Keratinocyte (primary cell): ENCODE measurements at regions not wholly inside any gene's neighbourhood (a gene's known extent, or its start where the extent isn't known, plus 50 kb on each side); places are given as distances from the start of the nearest gene placed in this dataset.

Experiments
- DNase-seq: peaks from one replicate; pipeline ENCODE4 v3.0.0-alpha.2; 2011; ENCODE audit warnings: low read depth, missing footprints, low spot score
- FAIRE-seq: peaks from 2 replicates; lab custom pipeline; 2011; peaks lifted over from hg19 to GRCh38; lab: Jason Lieb, UNC
- H2AFZ ChIP-seq: 2 replicates; pipeline ENCODE4 v1.6.0; 2012; ENCODE audit warnings: low read length, control low read depth, inconsistent platforms; ENCODE audit not compliant: control insufficient read depth
- H3K27ac ChIP-seq: 2 replicates; pipeline ENCODE4 v1.5.1; 2011; ENCODE audit warnings: low read length; ENCODE audit not compliant: control insufficient read depth, insufficient read depth
- H3K27me3 ChIP-seq: 3 replicates; pipeline ENCODE4 v1.6.0; 2011; ENCODE audit warnings: low read length; ENCODE audit not compliant: control insufficient read depth, insufficient read depth; ENCODE audit errors: extremely low read depth
- H3K36me3 ChIP-seq, 2 experiments: 2 replicates in 1 of 2; 3 replicates in 1 of 2; pipeline ENCODE4 v1.5.1; 2011; ENCODE audit warnings: low read length in 2 of 2, mild to moderate bottlenecking in 1 of 2; ENCODE audit not compliant: control insufficient read depth in 2 of 2, insufficient read depth in 2 of 2; ENCODE audit errors: extremely low read depth in 1 of 2
- H3K4me1 ChIP-seq: 3 replicates; pipeline ENCODE4 v1.5.1; 2011; ENCODE audit warnings: low read length; ENCODE audit not compliant: control insufficient read depth, insufficient read depth; ENCODE audit errors: extremely low read depth
- H3K4me2 ChIP-seq: 3 replicates; pipeline ENCODE4 v1.6.0; 2011; ENCODE audit warnings: low read depth, low read length; ENCODE audit not compliant: control insufficient read depth, insufficient read depth; ENCODE audit errors: extremely low read depth
- H3K4me3 ChIP-seq, 3 experiments: fragments of 200-600 bp in 1 of 3; sonication (generic) in 1 of 3; 2 replicates in 2 of 3; 3 replicates in 1 of 3; pipeline ENCODE4 v1.5.1; 2011 to 2016; ENCODE audit warnings: low read length in 3 of 3, mild to moderate bottlenecking in 3 of 3, control low read depth in 2 of 3, inconsistent platforms in 1 of 3, low read depth in 1 of 3, mixed read lengths in 1 of 3, mixed run types in 1 of 3, moderate library complexity in 1 of 3; ENCODE audit not compliant: control insufficient read depth in 2 of 3, insufficient read depth in 2 of 3; ENCODE audit errors: extremely low read depth in 1 of 3
- H3K79me2 ChIP-seq: 2 replicates; pipeline ENCODE4 v1.6.0; 2012; ENCODE audit warnings: low read length; ENCODE audit not compliant: control insufficient read depth, insufficient read depth
- H3K9ac ChIP-seq: 3 replicates; pipeline ENCODE4 v1.6.0; 2011; ENCODE audit warnings: low read length; ENCODE audit not compliant: control insufficient read depth, insufficient read depth; ENCODE audit errors: extremely low read depth
- H3K9me1 ChIP-seq: 3 replicates; pipeline ENCODE4 v1.6.0; 2011; ENCODE audit warnings: low read length; ENCODE audit not compliant: control insufficient read depth, insufficient read depth; ENCODE audit errors: extremely low read depth
- H3K9me3 ChIP-seq: 2 replicates; pipeline ENCODE4 v1.5.1; 2012; ENCODE audit warnings: low read depth, low read length; ENCODE audit not compliant: control insufficient read depth
- H4K20me1 ChIP-seq: 3 replicates; pipeline ENCODE4 v1.6.0; 2011; ENCODE audit warnings: low read length; ENCODE audit not compliant: control insufficient read depth, insufficient read depth; ENCODE audit errors: extremely low read depth
- CTCF ChIP-seq, 3 experiments: IDR thresholded peaks in 1 of 3; conservative IDR thresholded peaks in 1 of 3; optimal IDR thresholded peaks in 1 of 3; 2 replicates in 2 of 3; 3 replicates in 1 of 3; pipeline versions ENCODE3 to v1.5.1; 2011; ENCODE audit warnings: low read length in 3 of 3, mild to moderate bottlenecking in 3 of 3, moderate library complexity in 2 of 3, control low read depth in 1 of 3, inconsistent platforms in 1 of 3; ENCODE audit not compliant: insufficient read depth in 2 of 3; ENCODE audit errors: extremely low read depth in 1 of 3
- EZH2 ChIP-seq: IDR thresholded peaks from one replicate; pipeline ENCODE4 v1.6.1; 2012; ENCODE audit warnings: inconsistent platforms, mild to moderate bottlenecking, low read length, moderate library complexity
- dilution Hi-C: fragments of 300-500 bp; cut with MboI; formaldehyde crosslinking; loops from one replicate; pipeline ENCODE4 v1.7.0; 2020; ENCODE audit warnings: low sequenced_read_pairs; ENCODE audit not compliant: extremely low pct_ligation_motif_present

- H3K4me3 ChIP-seq: no peak overlapping the region
These were observed 151.2 kb upstream of the CRY1 start for GRCh38 chr12:107244584-107244983.

GRCh38 chr12:107247650-107248049 lies 154.3 kb upstream of the CRY1 start:
- Histone ChIP-seq H3K79me2 (no peaks in the 10 kb centered on the region), H3K4me1 (no peaks in the 10 kb centered on the region), H3K9me1 (no peaks in the 10 kb centered on the region), H3K4me3 (no peak overlapping the region), H4K20me1 (no peaks in the 10 kb centered on the region), H3K36me3 (no peaks in the 10 kb centered on the region), H3K9ac (no peak overlapping the region), H3K27me3 (no peaks in the 10 kb centered on the region), H3K27ac (no peak overlapping the region), H3K4me2 (no peak overlapping the region), H3K9me3 (no peaks in the 10 kb centered on the region), H2AFZ (no peak overlapping the region)
- FAIRE-seq (no peak), DNase-seq (no peak)
- dilution Hi-C loops: no loop called here
- TF ChIP-seq EZH2: no peak
- TF ChIP-seq CTCF (optimal IDR thresholded peaks at IDR 0.05 in 1 of 3, IDR thresholded peaks at IDR 0.05 in 1 of 3, conservative IDR thresholded peaks at IDR 0.05 in 1 of 3; ENCODE audit: extremely low read depth in 1 of 3, insufficient read depth in 2 of 3, low read length in 3 of 3): no peak

More at GRCh38 chr12:107244584-107244983, 151.2 kb upstream of the CRY1 start:
- H3K27me3 ChIP-seq: no peaks in the 10 kb centered on the region
- no peak overlapping the region for H2AFZ ChIP-seq
- H3K9me3 ChIP-seq: no peaks in the 10 kb centered on the region
- DNase-seq: no peak
- dilution Hi-C loops: no loop called here
- H3K9ac ChIP-seq: no peak overlapping the region
- TF ChIP-seq CTCF (optimal IDR thresholded peaks at IDR 0.05 in 1 of 3, IDR thresholded peaks at IDR 0.05 in 1 of 3, conservative IDR thresholded peaks at IDR 0.05 in 1 of 3; ENCODE audit: extremely low read depth in 1 of 3, insufficient read depth in 2 of 3, low read length in 3 of 3) (no peak), EZH2 (no peak)
- no peaks in the 10 kb centered on the region for H4K20me1 ChIP-seq
- H3K36me3 ChIP-seq: no peaks in the 10 kb centered on the region
- no peaks in the 10 kb centered on the region for H3K4me1 ChIP-seq
- H3K9me1 ChIP-seq: no peaks in the 10 kb centered on the region
- FAIRE-seq: no peak
- no peak overlapping the region for H3K4me2 ChIP-seq
- no peak overlapping the region for H3K27ac ChIP-seq
- no peaks in the 10 kb centered on the region for H3K79me2 ChIP-seq
